ENCODE measurements at regions not wholly inside any gene's neighbourhood (a gene's known extent, or its start where the extent isn't known, plus 50 kb on each side); places are given as distances from the start of the nearest gene placed in this dataset.

- Histone ChIP-seq H2AFZ (ENCODE audit: low read depth) (no peak overlapping the region), H3F3A (replicated peaks; ENCODE audit: insufficient read depth) (no peaks in the 10 kb centered on the region), H3K4me2 (no peak overlapping the region), H3K9me2 (no peaks in the 10 kb centered on the region), H3K4me3 (ENCODE audit: low read depth in 2 of 2, low read length in 1 of 2) (no peak overlapping the region), H3K36me3 (replicated peaks in 1 of 2; ENCODE audit: control insufficient read depth in 1 of 2, insufficient read depth in 2 of 2, low read length in 1 of 2) (no peaks in the 10 kb centered on the region), H3K79me2 (ENCODE audit: insufficient read depth) (no peaks in the 10 kb centered on the region), H3K9ac (no peak overlapping the region), H4K20me1 (ENCODE audit: insufficient read depth) (no peaks in the 10 kb centered on the region), H3K9me3 (no peaks in the 10 kb centered on the region), H3K27ac (ENCODE audit: low read depth in 2 of 2, low read length in 1 of 2) (no peak overlapping the region), H3K27me3 (ENCODE audit: insufficient read depth) (no peaks in the 10 kb centered on the region), H3K4me1 (ENCODE audit: control insufficient read depth in 1 of 2, insufficient read depth in 2 of 2, low read depth in 1 of 2, low read length in 1 of 2) (peaks cover 0 to under 1% of the 10 kb centered on the region in 2 experiments; a peak in 1 of 4 replicates)
- 57% methylated on average over 1 of the region's 1 CpG for WGBS (ENCODE audit: low lambda C conversion rate)
- DNase-seq = no peak
- CTCF ChIA-PET = no interaction called here
- TF ChIP-seq JUND (IDR thresholded peaks at IDR 0.05) (no peak), EP300 (IDR thresholded peaks at IDR 0.05; ENCODE audit: borderline replicate concordance in 1 of 2, low read depth in 1 of 2, low read length in 1 of 2) (no peak), YY1 (IDR thresholded peaks at IDR 0.05; ENCODE audit: low read depth) (no peak), TCF12 (IDR thresholded peaks at IDR 0.05) (no peak), NFIC (IDR thresholded peaks at IDR 0.05; ENCODE audit: borderline replicate concordance) (no peak)
- POLR2A ChIA-PET = no interaction called here
Observed at GRCh38 chr20:4584510-4584909, 101.7 kb upstream of the PRNP start.

DNA sequence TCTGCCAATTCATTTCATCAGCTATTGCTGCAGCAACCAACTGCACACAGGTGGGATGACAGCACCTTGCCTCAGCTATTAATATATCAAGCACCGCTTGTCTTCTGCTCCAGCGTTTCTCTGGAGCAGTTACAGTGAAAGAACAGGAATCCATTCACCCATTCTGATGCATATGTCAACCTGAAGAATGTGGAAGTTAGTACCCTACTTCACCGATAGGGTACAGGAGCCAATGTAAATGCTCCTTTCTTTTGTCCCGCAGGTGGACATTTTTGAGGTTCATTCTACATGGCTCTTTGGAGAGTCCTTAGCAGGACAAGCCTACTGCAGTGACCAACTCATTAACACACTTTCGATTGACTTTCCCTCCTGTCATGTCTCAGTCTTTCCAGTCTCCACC lies 104.4 kb upstream of the PRNP start:
- H3K9ac ChIP-seq = no peak overlapping the region
- WGBS (ENCODE audit: low lambda C conversion rate) = 25% methylated on average over 5 of the region's 5 CpGs
- no peaks in the 10 kb centered on the region for H4K20me1 ChIP-seq (ENCODE audit: insufficient read depth)
- POLR2A ChIA-PET = no interaction called here
- H3K9me2 ChIP-seq = no peaks in the 10 kb centered on the region
- H3K27me3 ChIP-seq (ENCODE audit: insufficient read depth) = no peaks in the 10 kb centered on the region
- H3K4me1 ChIP-seq (ENCODE audit: control insufficient read depth in 1 of 2, insufficient read depth in 2 of 2, low read depth in 1 of 2, low read length in 1 of 2) = peaks cover 0 to 4% of the 10 kb centered on the region in 2 experiments; a peak in 1 of 4 replicates
- H3F3A ChIP-seq (replicated peaks; ENCODE audit: insufficient read depth) = no peaks in the 10 kb centered on the region
- no peaks in the 10 kb centered on the region for H3K36me3 ChIP-seq (replicated peaks in 1 of 2; ENCODE audit: control insufficient read depth in 1 of 2, insufficient read depth in 2 of 2, low read length in 1 of 2)
- H3K9me3 ChIP-seq = 0 out of 2 replicates have a peak, but pooled peaks cover 5% of the 10 kb centered on the region
- CTCF ChIA-PET = interaction anchor here (1.5 kb wide), 1 partner anchor 138 kb away, joined by 9 read pairs; no protein-coding TSS in a partner anchor
- H3K4me3 ChIP-seq (ENCODE audit: low read depth in 2 of 2, low read length in 1 of 2) = no peak overlapping the region
- no peak for TF ChIP-seq RFX5 (IDR thresholded peaks at IDR 0.05; ENCODE audit: low read length)
- no peak for TF ChIP-seq PBX3 (IDR thresholded peaks at IDR 0.05)
- no peak for TF ChIP-seq RXRA (IDR thresholded peaks at IDR 0.05; ENCODE audit: borderline replicate concordance, low read depth)
- TF ChIP-seq TEAD4 (IDR thresholded peaks at IDR 0.05; ENCODE audit: borderline replicate concordance, insufficient read depth) = no peak
- no peak for TF ChIP-seq NFIC (IDR thresholded peaks at IDR 0.05; ENCODE audit: borderline replicate concordance)
- TF ChIP-seq GABPA (IDR thresholded peaks at IDR 0.05; ENCODE audit: low read depth) = no peak
- H3K79me2 ChIP-seq (ENCODE audit: insufficient read depth) = no peaks in the 10 kb centered on the region
- DNase-seq = no peak
- no peak overlapping the region for H3K27ac ChIP-seq (ENCODE audit: low read depth in 2 of 2, low read length in 1 of 2)
- H3K4me2 ChIP-seq = no peak overlapping the region
- H2AFZ ChIP-seq (ENCODE audit: low read depth) = no peak overlapping the region

DNA sequence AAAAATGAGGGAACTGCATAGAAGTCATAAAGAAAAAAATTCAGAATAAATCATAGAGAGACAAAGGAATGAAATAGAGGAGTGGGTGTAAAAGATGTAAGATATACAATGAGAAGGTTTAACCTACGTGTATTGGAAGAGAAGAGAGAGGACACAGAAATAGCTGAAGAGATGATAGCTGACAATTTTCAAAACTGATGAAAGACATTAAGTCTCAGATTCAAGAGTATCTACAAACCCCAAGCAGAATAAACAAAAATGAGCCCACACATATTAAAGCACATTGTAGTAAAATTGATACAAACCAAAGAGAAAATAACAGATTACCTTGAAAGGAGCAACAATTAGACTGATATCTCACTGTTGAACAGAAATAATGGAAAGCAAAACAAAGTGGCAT lies 107.9 kb upstream of the PRNP start:
- no peaks in the 10 kb centered on the region for H4K20me1 ChIP-seq (ENCODE audit: insufficient read depth)
- 43% methylated on average over 1 of the region's 1 CpG for WGBS (ENCODE audit: low lambda C conversion rate)
- ChIA-PET CTCF (interaction anchor here (0.8 to 1.3 kb wide), 2 partner anchors 11 to 28 kb away, joined by 3 to 4 read pairs; no protein-coding TSS in a partner anchor), POLR2A (no interaction called here)
- H3K79me2 ChIP-seq (ENCODE audit: insufficient read depth) = no peaks in the 10 kb centered on the region
- no peaks in the 10 kb centered on the region for H3K27me3 ChIP-seq (ENCODE audit: insufficient read depth)
- no peak for DNase-seq
- peaks cover 0 to 8% of the 10 kb centered on the region in 2 experiments; a peak in 1 of 4 replicates for H3K4me1 ChIP-seq (ENCODE audit: control insufficient read depth in 1 of 2, insufficient read depth in 2 of 2, low read depth in 1 of 2, low read length in 1 of 2)
- H3K9me3 ChIP-seq = 0 out of 2 replicates have a peak, but pooled peaks cover 5% of the 10 kb centered on the region
- no peak overlapping the region for H3K9ac ChIP-seq
- no peaks in the 10 kb centered on the region for H3K9me2 ChIP-seq
- H3F3A ChIP-seq (replicated peaks; ENCODE audit: insufficient read depth) = peaks cover 11% of the 10 kb centered on the region
- no peak overlapping the region for H3K4me2 ChIP-seq
- no peak overlapping the region for H3K4me3 ChIP-seq (ENCODE audit: low read depth in 2 of 2, low read length in 1 of 2)
- H3K27ac ChIP-seq (ENCODE audit: low read depth in 2 of 2, low read length in 1 of 2) = no peak overlapping the region
- H3K36me3 ChIP-seq (replicated peaks in 1 of 2; ENCODE audit: control insufficient read depth in 1 of 2, insufficient read depth in 2 of 2, low read length in 1 of 2) = no peaks in the 10 kb centered on the region
- no peak overlapping the region for H2AFZ ChIP-seq (ENCODE audit: low read depth)
- TF ChIP-seq EP300 (IDR thresholded peaks at IDR 0.05; ENCODE audit: borderline replicate concordance in 1 of 2, low read depth in 1 of 2, low read length in 1 of 2) (no peak), RAD21 (IDR thresholded peaks at IDR 0.05; ENCODE audit: low read length) (no peak), ZBTB33 (IDR thresholded peaks at IDR 0.05; ENCODE audit: borderline replicate concordance, low read depth) (no peak), SIN3A (IDR thresholded peaks at IDR 0.05; ENCODE audit: borderline replicate concordance, low read depth, low read length) (no peak), TCF12 (IDR thresholded peaks at IDR 0.05) (no peak), POLR2AphosphoS5 (IDR thresholded peaks at IDR 0.05; ENCODE audit: low read depth, low read length) (no peak), YY1 (IDR thresholded peaks at IDR 0.05; ENCODE audit: low read depth) (no peak), TAF1 (IDR thresholded peaks at IDR 0.05; ENCODE audit: borderline replicate concordance, low read depth, low read length) (no peak), SMC3 (IDR thresholded peaks at IDR 0.05; ENCODE audit: low read depth, low read length) (no peak), TEAD4 (IDR thresholded peaks at IDR 0.05; ENCODE audit: borderline replicate concordance, insufficient read depth) (no peak), EZH2phosphoT487 (IDR thresholded peaks at IDR 0.05; ENCODE audit: borderline replicate concordance, low read depth) (no peak)
- TF ChIP-seq, protein P1, sequence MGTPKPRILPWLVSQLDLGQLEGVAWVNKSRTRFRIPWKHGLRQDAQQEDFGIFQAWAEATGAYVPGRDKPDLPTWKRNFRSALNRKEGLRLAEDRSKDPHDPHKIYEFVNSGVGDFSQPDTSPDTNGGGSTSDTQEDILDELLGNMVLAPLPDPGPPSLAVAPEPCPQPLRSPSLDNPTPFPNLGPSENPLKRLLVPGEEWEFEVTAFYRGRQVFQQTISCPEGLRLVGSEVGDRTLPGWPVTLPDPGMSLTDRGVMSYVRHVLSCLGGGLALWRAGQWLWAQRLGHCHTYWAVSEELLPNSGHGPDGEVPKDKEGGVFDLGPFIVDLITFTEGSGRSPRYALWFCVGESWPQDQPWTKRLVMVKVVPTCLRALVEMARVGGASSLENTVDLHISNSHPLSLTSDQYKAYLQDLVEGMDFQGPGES (IDR thresholded peaks at IDR 0.05; ENCODE audit: low read depth, low read length) = no peak

Data from SK-N-SH (cell line).